Caco-2 (cell line): ENCODE measurements at regions not wholly inside any gene's neighbourhood (a gene's known extent, or its start where the extent isn't known, plus 50 kb on each side); places are given as distances from the start of the nearest gene placed in this dataset.
"Not testable (repeated sequence)": the region's sequence is repeated elsewhere in the genome, so short reads cannot be mapped to it uniquely, and the experiment has no call there.

ENCODE experiments used
- BruUV-seq: library from RNA; stranded (reverse); fragments of 400-500 nt; replicated peaks from 2 replicates; lab custom pipeline; 2021; lab: Mats Ljungman, UMichigan
- CTCF ChIA-PET: fragments of 300-600 bp; sonication (Branson Sonifier 250); formaldehyde crosslinking; loops from one replicate; lab custom pipeline; 2022; ENCODE audit warnings: antibody characterized with exemption; lab: Charles Lee
- POLR2A ChIA-PET: fragments of 300-600 bp; sonication (Branson Sonifier 250); formaldehyde crosslinking; loops from one replicate; lab custom pipeline; 2022; ENCODE audit warnings: antibody characterized with exemption; lab: Charles Lee
- DNase-seq, 2 experiments: peaks; one replicate each; pipeline versions ENCODE4 v3.0.0 to v3.0.0-alpha.2; 2020 to 2022
- H3K27me3 ChIP-seq: replicated peaks from 2 replicates; pipeline ENCODE4 v1.6.0; 2011; ENCODE audit warnings: low read length; ENCODE audit not compliant: control insufficient read depth, insufficient read depth
- H3K36me3 ChIP-seq: 2 replicates; pipeline ENCODE4 v1.5.1; 2011; ENCODE audit warnings: low read length; ENCODE audit not compliant: control insufficient read depth, insufficient read depth
- H3K4me1 ChIP-seq: fragments of 250-450 bp; sonication (Bioruptor Pico); 2 replicates; pipeline ENCODE4 v1.5.1; 2020; ENCODE audit warnings: mild to moderate bottlenecking
- H3K4me3 ChIP-seq: 2 replicates; pipeline ENCODE4 v1.5.1; 2011; ENCODE audit warnings: low read depth, mild to moderate bottlenecking, control low read depth, low read length
- H3K9me3 ChIP-seq: fragments of 250-450 bp; sonication (Bioruptor Pico); 2 replicates; pipeline ENCODE4 v1.5.1; 2020; ENCODE audit warnings: mild to moderate bottlenecking, moderate library complexity
- H3K27ac Mint-ChIP-seq: one replicate; pipeline ENCODE4 v1.8.0; 2022; ENCODE audit warnings: mixed read lengths; ENCODE audit not compliant: unreplicated experiment
- H3K27me3 Mint-ChIP-seq: one replicate; pipeline ENCODE4 v1.8.0; 2022; ENCODE audit warnings: mixed read lengths; ENCODE audit not compliant: insufficient read depth, unreplicated experiment
- H3K36me3 Mint-ChIP-seq: one replicate; pipeline ENCODE4 v1.8.0; 2022; ENCODE audit warnings: mild to moderate bottlenecking, mixed read lengths; ENCODE audit not compliant: insufficient read depth, unreplicated experiment
- H3K4me1 Mint-ChIP-seq: one replicate; pipeline ENCODE4 v1.8.0; 2022; ENCODE audit warnings: low read depth, mixed read lengths; ENCODE audit not compliant: unreplicated experiment
- H3K4me3 Mint-ChIP-seq: one replicate; pipeline ENCODE4 v1.8.0; 2022; ENCODE audit warnings: mild to moderate bottlenecking, moderate library complexity, mixed read lengths; ENCODE audit not compliant: unreplicated experiment
- H3K9me3 Mint-ChIP-seq: one replicate; pipeline ENCODE4 v1.8.0; 2022; ENCODE audit warnings: mixed read lengths; ENCODE audit not compliant: unreplicated experiment
- intact Hi-C: fragments of 100-400 bp; cut with micrococcal nuclease; formaldehyde crosslinking; loops from one replicate; pipeline ENCODE4 v1.10.0; 2022; ENCODE audit not compliant: unreplicated experiment
- TF ChIP-seq, protein P1 (sequence below), 2 experiments: fragments of 200-600 bp in 1 of 2; IDR thresholded peaks; 1 replicate in 1 of 2; 2 replicates in 1 of 2; pipeline versions ENCODE4 v1.5.1 to v1.8.0; 2011 to 2022; ENCODE audit warnings: antibody characterized with exemption in 1 of 2, control low read depth in 1 of 2, inconsistent platforms in 1 of 2, low read depth in 1 of 2, low read length in 1 of 2, mild to moderate bottlenecking in 1 of 2, moderate library complexity in 1 of 2; ENCODE audit not compliant: insufficient read depth in 1 of 2, severe bottlenecking in 1 of 2, unreplicated experiment in 1 of 2

DNA sequence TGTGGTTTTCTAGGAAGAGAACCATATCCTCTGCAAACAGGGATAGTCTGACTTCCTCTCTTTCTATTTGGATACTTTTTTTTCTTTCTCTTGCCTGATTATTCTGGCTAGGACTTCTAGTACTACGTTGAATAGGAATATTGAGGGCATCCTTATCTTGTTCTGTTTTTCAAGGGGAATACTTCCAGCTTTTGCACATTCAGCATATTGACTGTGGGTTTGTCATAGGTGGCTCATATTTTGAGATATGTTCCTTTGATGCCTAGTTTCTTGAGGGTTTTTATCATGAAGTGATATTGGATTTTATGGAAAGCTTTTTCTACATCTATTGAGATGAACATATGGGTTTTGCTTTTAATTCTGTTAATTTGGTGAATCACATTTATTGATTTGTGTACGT, 269.8 kb downstream of the MAP2K6 start:
- Histone ChIP-seq H3K4me1 (no peaks in the 10 kb centered on the region), H3K27me3 (no peaks in the 10 kb centered on the region), H3K36me3 (no peaks in the 10 kb centered on the region), H3K4me3 (no peak overlapping the region), H3K9me3 (no peaks in the 10 kb centered on the region)
- POLR2A ChIA-PET: interaction anchor here (0.6 kb wide), 1 partner anchor 10 kb away, joined by 3 read pairs; no protein-coding TSS in a partner anchor
- Mint-ChIP-seq H3K27me3 (peaks cover 3% of the 10 kb centered on the region), H3K4me3 (no peak overlapping the region), H3K36me3 (no peaks in the 10 kb centered on the region), H3K9me3 (peaks cover 26% of the 10 kb centered on the region), H3K4me1 (no peaks in the 10 kb centered on the region), H3K27ac (no peak overlapping the region)
- CTCF ChIA-PET: interaction anchor here (0.6 kb wide), 1 partner anchor 178 kb away, joined by 3 read pairs; no protein-coding TSS in a partner anchor
- intact Hi-C loops: no loop called here
- no TSS peak for BruUV-seq
- no peak for DNase-seq
- TF ChIP-seq, protein P1, sequence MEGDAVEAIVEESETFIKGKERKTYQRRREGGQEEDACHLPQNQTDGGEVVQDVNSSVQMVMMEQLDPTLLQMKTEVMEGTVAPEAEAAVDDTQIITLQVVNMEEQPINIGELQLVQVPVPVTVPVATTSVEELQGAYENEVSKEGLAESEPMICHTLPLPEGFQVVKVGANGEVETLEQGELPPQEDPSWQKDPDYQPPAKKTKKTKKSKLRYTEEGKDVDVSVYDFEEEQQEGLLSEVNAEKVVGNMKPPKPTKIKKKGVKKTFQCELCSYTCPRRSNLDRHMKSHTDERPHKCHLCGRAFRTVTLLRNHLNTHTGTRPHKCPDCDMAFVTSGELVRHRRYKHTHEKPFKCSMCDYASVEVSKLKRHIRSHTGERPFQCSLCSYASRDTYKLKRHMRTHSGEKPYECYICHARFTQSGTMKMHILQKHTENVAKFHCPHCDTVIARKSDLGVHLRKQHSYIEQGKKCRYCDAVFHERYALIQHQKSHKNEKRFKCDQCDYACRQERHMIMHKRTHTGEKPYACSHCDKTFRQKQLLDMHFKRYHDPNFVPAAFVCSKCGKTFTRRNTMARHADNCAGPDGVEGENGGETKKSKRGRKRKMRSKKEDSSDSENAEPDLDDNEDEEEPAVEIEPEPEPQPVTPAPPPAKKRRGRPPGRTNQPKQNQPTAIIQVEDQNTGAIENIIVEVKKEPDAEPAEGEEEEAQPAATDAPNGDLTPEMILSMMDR (IDR thresholded peaks at IDR 0.05; ENCODE audit: insufficient read depth in 1 of 2, low read depth in 1 of 2, low read length in 1 of 2, severe bottlenecking in 1 of 2, unreplicated experiment in 1 of 2): no peak

DNA sequence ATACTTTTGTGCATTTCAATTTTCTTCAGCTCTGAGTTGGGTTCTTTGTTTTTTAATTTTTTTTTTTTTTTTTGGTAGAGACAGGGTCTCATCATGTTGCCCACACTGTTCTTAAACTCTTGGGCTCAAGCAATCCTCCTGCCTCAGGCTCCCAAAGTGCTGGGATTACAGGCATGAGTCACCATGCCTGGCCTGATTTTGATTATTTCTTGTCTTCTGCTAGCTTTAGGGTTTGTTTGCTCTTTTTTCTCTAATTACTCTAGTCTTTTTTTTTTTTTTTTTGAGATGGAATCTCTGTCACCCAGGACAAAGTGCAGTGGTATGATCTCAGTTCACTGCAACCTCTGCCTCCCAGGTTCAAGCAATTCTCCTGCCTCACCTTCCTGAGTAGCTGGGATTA, 270.7 kb downstream of the MAP2K6 start:
- H3K27me3 ChIP-seq, CTCF ChIA-PET, H3K4me3 ChIP-seq, H3K9me3 ChIP-seq, H3K36me3 ChIP-seq, H3K27me3 Mint-ChIP-seq, BruUV-seq, H3K27ac Mint-ChIP-seq, H3K4me3 Mint-ChIP-seq, H3K36me3 Mint-ChIP-seq, H3K4me1 ChIP-seq, DNase-seq, intact Hi-C loops, H3K4me1 Mint-ChIP-seq: not testable (repeated sequence)
- POLR2A ChIA-PET: interaction anchor here (0.6 kb wide), 1 partner anchor 9 kb away, joined by 3 read pairs; no protein-coding TSS in a partner anchor
- H3K9me3 Mint-ChIP-seq: peaks cover 28% of the 10 kb centered on the region

DNA sequence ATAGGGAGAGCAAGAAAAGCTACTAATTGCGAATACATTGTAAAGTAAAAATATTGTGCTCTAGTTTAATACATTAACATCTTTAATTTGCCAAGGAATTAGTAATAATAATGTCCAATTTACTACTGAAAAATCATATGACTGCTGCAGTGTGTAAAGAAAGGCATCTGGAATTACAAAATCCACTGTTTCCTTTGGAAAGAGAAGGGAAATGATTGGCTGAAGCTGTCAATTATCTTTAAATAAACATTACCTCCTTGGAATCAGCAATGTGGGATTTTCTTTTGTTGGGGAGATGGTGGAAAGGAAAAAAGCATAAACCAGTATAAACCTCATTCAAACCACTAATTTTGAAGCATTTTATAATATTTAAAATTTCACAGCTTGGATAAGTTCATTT, 276.0 kb downstream of the MAP2K6 start:
- no peaks in the 10 kb centered on the region for H3K9me3 ChIP-seq

More for the DNA sequence above, 276.0 kb downstream of the MAP2K6 start:
- no peak for DNase-seq
- no peak overlapping the region for H3K4me3 ChIP-seq
- no peak overlapping the region for H3K27ac Mint-ChIP-seq
- no TSS peak for BruUV-seq
- H3K36me3 Mint-ChIP-seq: no peaks in the 10 kb centered on the region
- peaks cover 3% of the 10 kb centered on the region for H3K27me3 Mint-ChIP-seq
- H3K4me1 Mint-ChIP-seq: no peaks in the 10 kb centered on the region
- peaks cover 28% of the 10 kb centered on the region for H3K9me3 Mint-ChIP-seq
- H3K4me3 Mint-ChIP-seq: no peak overlapping the region
- ChIA-PET CTCF (no interaction called here), POLR2A (no interaction called here)
- TF ChIP-seq, protein P1 (IDR thresholded peaks at IDR 0.05; ENCODE audit: insufficient read depth in 1 of 2, low read depth in 1 of 2, low read length in 1 of 2, severe bottlenecking in 1 of 2, unreplicated experiment in 1 of 2): no peak
- intact Hi-C loops: no loop called here
- no peaks in the 10 kb centered on the region for H3K27me3 ChIP-seq
- H3K36me3 ChIP-seq: no peaks in the 10 kb centered on the region
- H3K4me1 ChIP-seq: no peaks in the 10 kb centered on the region
